ENCODE measurements at regions not wholly inside any gene's neighbourhood (a gene's known extent, or its start where the extent isn't known, plus 50 kb on each side); places are given as distances from the start of the nearest gene placed in this dataset.

DNA sequence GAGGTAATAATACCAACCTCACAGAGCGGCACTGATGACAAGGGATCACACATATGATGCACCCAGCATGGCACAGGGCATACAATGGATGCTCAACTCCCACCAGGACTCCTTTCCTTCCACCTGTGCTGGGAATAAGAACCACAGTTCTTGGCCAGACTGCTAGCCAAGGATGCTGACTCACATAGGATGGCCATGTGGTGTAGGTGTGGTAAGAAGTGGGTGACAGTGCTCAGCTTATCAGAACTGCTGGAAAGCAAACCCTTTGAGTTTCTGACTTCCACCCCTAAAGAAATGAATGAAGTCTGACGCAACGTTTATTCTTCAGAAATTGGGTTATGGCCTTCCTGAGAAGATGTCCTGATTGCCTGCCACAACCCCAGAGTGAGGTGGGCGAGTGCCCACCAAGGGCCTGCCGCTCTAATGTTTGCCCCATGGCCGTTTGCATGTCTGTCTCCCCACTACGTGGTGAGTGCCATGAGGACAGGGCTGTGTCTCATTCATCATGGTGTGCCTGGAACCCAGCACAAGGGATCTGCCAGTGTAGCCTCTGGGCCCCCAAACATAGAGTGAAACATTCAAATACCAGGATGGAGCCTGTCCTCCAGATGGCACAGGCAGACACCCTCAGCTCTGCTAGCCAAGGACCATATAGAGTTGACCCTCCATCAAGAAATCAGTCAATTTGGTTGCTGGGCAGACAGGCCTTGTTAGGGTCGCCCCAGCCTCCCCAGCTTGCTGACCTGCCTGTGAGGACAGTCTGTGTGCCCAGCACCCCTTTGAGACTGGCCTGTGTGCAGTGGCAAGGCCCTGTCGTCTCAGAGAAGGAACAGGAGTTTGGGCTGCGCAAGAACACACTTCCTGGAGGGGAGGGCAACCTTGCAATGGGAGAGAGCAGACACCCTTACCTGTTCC lies 57.6 kb upstream of the SLCO2A1 start:
- Histone ChIP-seq H3K4me3 (no peak overlapping the region), H3K36me3 (no peaks in the 10 kb centered on the region), H3K27me3 (no peaks in the 10 kb centered on the region), H3K27ac (no peak overlapping the region), H3K9me3 (peaks cover 3% of the 10 kb centered on the region), H3K4me1 (no peaks in the 10 kb centered on the region)
- ATAC-seq (no peak), DNase-seq (no peak)
- intact Hi-C loops (cut with DNase I) = no loop called here
- TF ChIP-seq, protein P1, sequence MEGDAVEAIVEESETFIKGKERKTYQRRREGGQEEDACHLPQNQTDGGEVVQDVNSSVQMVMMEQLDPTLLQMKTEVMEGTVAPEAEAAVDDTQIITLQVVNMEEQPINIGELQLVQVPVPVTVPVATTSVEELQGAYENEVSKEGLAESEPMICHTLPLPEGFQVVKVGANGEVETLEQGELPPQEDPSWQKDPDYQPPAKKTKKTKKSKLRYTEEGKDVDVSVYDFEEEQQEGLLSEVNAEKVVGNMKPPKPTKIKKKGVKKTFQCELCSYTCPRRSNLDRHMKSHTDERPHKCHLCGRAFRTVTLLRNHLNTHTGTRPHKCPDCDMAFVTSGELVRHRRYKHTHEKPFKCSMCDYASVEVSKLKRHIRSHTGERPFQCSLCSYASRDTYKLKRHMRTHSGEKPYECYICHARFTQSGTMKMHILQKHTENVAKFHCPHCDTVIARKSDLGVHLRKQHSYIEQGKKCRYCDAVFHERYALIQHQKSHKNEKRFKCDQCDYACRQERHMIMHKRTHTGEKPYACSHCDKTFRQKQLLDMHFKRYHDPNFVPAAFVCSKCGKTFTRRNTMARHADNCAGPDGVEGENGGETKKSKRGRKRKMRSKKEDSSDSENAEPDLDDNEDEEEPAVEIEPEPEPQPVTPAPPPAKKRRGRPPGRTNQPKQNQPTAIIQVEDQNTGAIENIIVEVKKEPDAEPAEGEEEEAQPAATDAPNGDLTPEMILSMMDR (IDR thresholded peaks at IDR 0.05) = no peak

DNA sequence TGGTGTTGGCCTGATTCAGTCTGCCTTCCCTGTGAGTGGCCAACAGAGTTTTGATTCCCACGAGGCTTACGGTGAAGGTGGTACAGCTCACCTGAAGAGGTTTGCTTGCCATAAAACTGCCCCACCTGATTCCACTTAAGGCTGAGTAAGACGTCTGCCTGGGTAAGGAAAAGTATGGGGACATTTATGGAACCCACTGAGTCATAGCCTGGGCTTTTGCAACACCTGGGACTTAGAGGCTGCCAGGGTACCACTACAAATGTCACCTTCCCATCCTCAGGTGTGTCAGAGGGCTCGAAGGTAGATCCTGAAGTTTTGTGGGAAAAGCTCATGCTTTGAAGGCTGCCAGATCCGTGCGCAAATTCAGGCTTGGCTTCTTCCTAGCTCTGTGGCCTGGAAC lies 56.9 kb upstream of the SLCO2A1 start:
- Histone ChIP-seq H3K4me1 (no peaks in the 10 kb centered on the region), H3K27ac (no peak overlapping the region), H3K4me3 (no peak overlapping the region), H3K9me3 (peaks cover 3% of the 10 kb centered on the region), H3K36me3 (no peaks in the 10 kb centered on the region), H3K27me3 (no peaks in the 10 kb centered on the region)
- DNase-seq = no peak
- no peak for ATAC-seq
- intact Hi-C loops (cut with DNase I) = no loop called here
- TF ChIP-seq, protein P1 (IDR thresholded peaks at IDR 0.05) = no peak

DNA sequence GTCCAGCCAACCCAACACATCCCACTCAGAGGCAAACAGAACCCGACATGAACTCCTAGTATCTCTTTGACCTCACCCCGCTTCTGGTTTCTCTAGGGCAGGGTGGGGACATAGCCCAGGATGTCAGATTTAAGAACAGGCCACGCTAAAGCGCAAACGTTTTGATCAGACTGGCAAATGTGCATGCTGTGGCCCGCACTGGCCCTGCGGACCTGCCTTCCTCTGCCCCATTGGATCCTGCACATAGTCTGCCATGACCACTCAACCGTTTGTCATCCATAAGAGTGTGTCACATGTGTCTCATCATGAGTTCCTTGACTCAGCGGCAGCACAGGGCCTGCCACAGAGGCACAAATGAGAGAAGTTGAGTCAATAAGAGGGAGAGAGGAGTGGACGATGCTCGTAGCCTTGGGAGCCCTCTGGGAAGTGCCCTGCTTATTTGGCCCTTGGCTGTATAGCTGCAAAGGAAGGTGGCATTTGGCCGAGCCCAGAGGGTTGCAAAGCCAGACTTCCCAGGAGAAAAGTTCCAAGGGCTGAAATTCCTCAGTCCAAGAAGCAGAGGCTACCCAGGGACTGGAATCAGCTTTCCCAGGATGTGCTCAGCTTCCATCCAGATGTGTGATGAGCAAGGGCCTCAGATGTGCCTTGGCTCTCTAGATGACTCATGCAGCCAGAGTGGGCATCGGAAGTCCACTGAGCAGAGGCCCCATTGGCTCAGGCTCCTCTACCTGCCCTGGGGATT lies 55.5 kb upstream of the SLCO2A1 start:
- no peak overlapping the region for H3K27ac ChIP-seq
- intact Hi-C loops (cut with DNase I) = no loop called here

DNA sequence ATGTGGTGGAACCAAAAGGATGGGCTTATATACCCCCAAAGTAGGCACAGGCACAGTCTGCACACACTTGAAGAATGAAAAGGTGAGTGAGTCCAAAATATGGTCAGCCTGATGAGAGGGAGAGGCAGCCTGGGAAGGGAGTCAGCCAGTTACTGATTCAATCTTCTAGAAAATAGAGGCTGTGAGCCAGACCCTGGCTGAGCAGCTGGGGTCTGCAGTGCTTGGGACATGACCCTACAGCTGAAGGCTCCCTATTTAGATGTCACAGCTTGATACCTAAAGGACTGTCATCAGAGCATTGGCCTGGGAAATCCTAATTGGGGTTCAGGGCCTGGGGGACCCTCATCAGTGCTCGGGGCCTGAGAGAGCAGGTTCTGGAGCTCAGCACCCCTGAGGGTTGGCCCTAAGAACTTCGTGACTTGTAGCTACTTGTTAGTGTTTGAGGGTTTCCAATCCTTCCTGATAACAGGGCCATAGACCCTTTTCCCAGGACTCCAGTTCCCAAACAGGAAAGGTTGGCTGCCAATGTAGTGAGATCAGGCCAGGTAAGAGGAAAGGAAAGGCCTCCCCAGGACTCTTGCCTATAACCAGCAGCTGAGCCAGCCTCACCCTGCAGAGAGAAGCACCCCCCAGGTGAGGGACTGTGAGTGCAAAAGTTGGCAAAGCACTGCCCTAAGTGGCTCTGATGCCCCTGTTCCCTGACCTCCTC lies 54.7 kb upstream of the SLCO2A1 start:
- DNase-seq = no peak
- no peaks in the 10 kb centered on the region for H3K4me1 ChIP-seq
- no peak overlapping the region for H3K4me3 ChIP-seq
- ATAC-seq = no peak
- no peak overlapping the region for H3K27ac ChIP-seq
- H3K27me3 ChIP-seq = no peaks in the 10 kb centered on the region
- intact Hi-C loops (cut with DNase I) = no loop called here
- H3K9me3 ChIP-seq = peaks cover 3% of the 10 kb centered on the region
- TF ChIP-seq, protein P1 (IDR thresholded peaks at IDR 0.05) = no peak
- no peaks in the 10 kb centered on the region for H3K36me3 ChIP-seq

More for the DNA sequence above, 55.5 kb upstream of the SLCO2A1 start:
- no peaks in the 10 kb centered on the region for H3K36me3 ChIP-seq
- ATAC-seq (no peak), DNase-seq (no peak)
- H3K9me3 ChIP-seq = peaks cover 3% of the 10 kb centered on the region
- no peaks in the 10 kb centered on the region for H3K4me1 ChIP-seq
- no peaks in the 10 kb centered on the region for H3K27me3 ChIP-seq
- TF ChIP-seq, protein P1 (IDR thresholded peaks at IDR 0.05) = no peak
- no peak overlapping the region for H3K4me3 ChIP-seq

DNA sequence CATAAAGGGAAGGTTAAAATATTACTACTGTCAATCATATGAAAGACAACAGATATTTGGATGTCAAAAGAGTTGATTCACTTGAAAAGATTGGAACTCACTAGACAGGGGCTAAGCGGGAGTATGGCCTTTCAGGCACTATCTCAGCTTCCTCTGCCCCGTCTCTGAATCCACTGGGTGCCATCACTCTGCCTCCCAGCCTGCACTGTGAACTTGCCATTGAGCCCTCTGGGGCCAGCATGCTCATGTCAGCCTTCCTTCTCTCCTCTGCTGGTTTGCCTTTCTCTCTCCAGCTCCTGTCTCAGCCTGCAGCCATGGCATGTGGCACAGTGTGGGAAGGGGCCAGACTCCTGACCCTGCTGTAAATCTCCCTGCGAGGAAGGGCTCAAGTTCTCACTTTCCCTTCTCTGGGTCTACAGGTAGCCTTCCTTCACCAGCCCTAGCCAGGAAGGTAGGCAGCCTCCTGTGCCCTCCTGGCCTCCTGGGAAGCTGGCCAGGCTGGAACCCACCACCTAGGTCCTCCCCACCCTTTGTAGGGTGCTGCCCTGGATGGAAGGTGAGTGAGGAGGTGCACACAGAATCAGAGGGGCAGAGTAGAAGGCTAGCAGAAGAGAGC lies 54.0 kb upstream of the SLCO2A1 start:
- Histone ChIP-seq H3K4me1 (no peaks in the 10 kb centered on the region), H3K4me3 (no peak overlapping the region), H3K27ac (no peak overlapping the region), H3K36me3 (no peaks in the 10 kb centered on the region), H3K27me3 (no peaks in the 10 kb centered on the region), H3K9me3 (peaks cover 3% of the 10 kb centered on the region)
- TF ChIP-seq, protein P1 (IDR thresholded peaks at IDR 0.05) = no peak
- ATAC-seq (no peak), DNase-seq (no peak)
- intact Hi-C loops (cut with DNase I) = no loop called here
